COLO668 (cell line): ENCODE measurements at regions not wholly inside any gene's neighbourhood (a gene's known extent, or its start where the extent isn't known, plus 50 kb on each side); places are given as distances from the start of the nearest gene placed in this dataset.
"Not testable (repeated sequence)": the region's sequence is repeated elsewhere in the genome, so short reads cannot be mapped to it uniquely, and the experiment has no call there.

ENCODE experiments used
- DNase-seq: peaks from one replicate; lab custom pipeline; 2025; ENCODE audit not compliant: unreplicated experiment; lab: John Stamatoyannopoulos, UW

GRCh38 chr5:67889870-67890269, 325.7 kb upstream of the PIK3R1 start:
- not testable (repeated sequence) for DNase-seq

- no peak for DNase-seq
Measured at GRCh38 chr5:67887748-67888161, 327.8 kb upstream of the PIK3R1 start.

GRCh38 chr5:67886761-67887160, 328.8 kb upstream of the PIK3R1 start:
- no peak for DNase-seq

- no peak for DNase-seq
Measured at GRCh38 chr5:67880876-67881275, 334.7 kb upstream of the PIK3R1 start.

GRCh38 chr5:67880511-67880805, 335.1 kb upstream of the PIK3R1 start:
- no peak for DNase-seq

GRCh38 chr5:67879620-67880510, 335.7 kb upstream of the PIK3R1 start:
- DNase-seq: no peak

DNA sequence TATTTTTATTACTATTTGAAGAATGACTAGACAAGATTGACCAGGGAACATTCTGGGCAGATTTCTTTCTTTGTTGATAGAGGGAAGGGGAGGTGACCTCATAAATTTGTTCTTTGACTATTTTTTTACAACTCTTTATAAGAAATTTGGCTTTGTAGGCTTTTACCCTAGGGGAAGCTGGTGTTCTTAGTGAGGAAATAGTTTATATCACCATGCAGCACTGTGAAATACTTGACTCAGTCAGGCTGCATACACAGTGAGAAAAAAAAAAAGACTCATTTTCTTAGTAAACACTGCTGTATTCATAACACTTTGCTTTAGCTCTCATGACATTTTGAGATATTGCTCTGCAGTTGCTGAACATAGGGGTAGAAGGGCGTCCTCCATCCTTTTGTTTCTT, 336.6 kb upstream of the PIK3R1 start:
- DNase-seq: no peak

DNA sequence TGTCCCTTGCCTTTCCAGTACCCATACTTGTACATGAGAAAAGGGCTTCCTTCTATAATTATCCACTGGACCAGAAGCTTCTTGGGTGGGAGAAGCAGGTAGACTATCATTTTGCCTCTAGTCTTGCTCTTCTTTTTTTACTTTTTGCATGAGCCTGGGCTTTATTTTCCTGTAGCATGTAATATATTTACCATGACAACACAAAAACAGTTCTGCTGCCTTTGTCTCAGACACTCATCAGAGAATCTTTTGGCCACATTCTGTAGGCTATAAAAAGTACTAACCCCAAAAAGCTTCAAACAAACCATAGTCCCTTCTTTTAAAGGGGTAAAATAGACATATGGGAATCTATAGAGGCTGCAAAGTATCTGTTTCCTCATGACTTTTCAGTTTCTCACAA, 339.2 kb upstream of the PIK3R1 start:
- no peak for DNase-seq

DNA sequence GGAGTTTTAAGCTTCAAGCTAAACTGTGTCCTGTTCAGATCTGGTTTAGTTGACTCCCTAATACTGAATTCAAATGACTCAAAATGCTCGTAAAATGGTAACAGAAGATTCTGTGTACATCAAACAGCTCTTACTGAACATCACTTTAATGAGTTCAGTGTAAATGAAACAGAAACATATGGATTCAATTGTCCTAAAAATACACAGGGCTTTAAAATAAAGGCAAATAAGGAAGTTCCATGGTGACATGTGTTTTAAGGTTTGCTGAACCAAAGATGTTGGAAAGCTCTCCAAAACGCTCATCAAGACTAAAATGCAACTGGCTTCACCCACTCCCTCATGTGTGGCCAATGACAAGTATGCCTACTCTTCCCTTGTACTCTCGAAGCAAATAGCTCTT, 340.0 kb upstream of the PIK3R1 start:
- DNase-seq: no peak

GRCh38 chr5:67873935-67874334, 341.6 kb upstream of the PIK3R1 start:
- DNase-seq: no peak

DNA sequence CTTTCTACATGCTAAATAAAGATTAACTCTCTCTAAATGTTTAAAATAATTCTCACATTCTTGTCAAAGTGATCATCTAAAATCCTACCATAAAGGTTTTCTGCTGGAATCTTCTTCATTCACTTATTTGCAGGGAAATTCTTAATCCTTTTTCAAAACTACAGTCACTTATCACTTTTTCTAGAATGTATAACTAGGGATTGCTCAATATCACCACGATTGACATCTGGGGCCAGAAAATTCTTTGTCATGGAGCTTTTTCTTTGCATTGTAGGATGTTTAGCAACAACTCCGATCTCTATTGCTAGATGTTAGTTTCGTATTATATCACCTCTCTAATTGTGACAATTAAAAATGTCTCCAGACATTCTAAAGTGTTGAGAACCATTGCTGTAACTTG, 344.9 kb upstream of the PIK3R1 start:
- no peak for DNase-seq

- DNase-seq: not testable (repeated sequence)
Measured at GRCh38 chr5:67864335-67864734, 351.2 kb upstream of the PIK3R1 start.

- DNase-seq: no peak
Measured at GRCh38 chr5:67858471-67859031, 357.0 kb upstream of the PIK3R1 start.

DNA sequence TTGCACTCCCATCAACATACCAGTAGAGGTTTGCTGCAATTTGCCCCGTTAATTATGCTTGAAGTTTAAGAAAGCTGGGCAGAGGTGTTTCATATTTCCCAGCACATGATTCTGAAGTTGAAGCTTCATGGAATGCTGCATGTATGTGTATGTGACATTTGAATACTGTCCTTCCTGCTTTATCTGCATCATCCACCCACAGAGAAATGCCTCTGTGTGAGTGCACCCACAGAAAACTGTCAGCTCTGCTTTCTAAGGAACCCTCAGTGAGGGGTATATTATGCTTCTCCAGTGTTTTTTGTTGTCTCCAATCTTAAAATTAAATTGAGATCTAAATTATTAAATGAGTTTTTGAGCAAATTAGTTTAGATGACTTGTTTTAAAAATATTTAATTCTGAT, 358.1 kb upstream of the PIK3R1 start:
- no peak for DNase-seq

DNA sequence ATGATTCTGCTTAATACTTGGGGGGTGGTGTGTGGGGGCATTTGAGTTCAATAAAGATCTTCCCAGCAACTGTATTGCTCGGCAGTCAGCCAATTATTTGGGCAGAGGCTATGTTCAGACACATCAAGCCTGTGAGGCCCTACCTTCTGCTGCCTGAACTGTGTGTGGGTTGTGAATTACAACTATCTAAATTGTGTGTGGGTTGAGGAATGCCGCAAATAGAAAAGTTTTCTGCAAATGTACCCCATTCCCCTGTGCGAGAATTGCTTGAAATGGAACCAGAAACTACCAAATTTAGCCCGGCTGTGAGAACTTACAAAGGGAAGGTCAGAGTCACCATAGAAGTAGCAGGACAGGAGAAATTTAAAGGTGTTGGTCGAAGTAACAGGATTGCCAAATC, 360.0 kb upstream of the PIK3R1 start:
- DNase-seq: no peak

DNA sequence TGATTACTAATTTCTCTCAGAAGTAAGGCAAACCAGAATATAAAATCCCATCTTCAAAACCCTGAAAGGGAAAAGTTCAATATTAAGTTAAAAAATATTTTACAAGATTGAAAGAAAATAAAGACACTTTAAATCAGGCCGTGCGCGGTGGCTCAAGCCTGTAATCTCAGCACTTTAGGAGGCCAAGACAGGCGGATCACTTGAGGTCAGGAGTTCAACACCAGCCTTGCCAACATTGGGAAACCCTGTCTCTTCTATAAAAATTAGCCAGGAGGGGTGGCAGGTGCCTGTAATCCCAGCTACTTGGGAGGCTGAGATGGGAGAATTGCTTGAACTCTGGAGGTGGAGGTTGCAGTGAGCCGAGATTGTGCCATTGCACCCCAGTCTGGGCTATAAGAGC, 364.6 kb upstream of the PIK3R1 start:
- DNase-seq: not testable (repeated sequence)

- no peak for DNase-seq
Measured at GRCh38 chr5:67844924-67845323, 370.6 kb upstream of the PIK3R1 start.

DNA sequence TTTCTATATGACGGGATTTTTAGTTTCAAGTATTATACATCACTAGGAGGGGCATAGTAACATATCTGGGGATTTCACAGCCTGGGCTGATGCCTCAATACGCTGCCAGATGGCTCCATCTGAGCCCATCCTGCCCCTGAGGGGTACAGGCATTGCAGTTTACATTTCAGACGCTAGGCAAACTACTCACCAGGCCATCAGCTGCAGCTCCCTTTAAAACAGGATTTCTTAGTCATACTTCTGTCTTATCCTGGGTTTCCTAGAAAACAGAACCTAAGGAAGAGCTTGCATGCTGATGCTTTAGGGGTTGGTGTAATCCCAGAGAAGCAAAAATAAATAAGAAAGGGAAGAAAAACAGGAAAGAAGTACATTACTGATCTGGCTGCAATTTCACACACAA, 372.8 kb upstream of the PIK3R1 start:
- DNase-seq: no peak

DNA sequence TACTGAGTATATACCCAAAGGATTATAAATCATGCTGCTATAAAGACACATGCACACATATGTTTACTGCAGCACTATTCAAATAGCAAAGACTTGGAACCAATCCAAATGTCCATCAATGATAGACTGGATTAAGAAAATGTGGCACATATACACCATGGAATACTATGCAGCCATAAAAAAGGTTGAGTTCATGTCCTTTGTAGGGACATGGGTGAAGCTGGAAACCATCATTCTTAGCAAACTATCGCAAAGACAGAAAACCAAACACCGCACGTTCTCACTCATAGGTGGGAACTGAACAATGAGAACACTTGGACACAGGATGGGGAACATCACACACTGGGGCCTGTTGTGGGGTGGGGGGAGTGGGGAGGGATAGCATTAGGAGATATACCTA, 378.3 kb upstream of the PIK3R1 start:
- not testable (repeated sequence) for DNase-seq

DNA sequence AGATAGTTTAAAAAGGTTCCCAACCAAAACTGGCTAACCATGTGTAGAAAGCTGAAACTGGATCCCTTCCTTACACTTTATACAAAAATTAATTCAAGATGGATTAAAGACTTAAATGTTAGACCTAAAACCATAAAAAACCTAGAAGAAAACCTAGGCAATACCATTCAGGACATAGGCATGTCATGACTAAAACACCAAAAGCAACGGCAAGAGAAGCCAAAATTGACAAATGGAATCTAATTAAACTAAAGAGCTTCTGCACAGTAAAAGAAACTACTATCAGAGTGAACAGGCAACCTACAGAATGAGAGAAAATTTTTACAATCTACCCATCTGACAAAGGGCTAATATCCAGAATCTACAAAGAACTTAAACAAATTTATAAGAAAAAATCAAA, 379.1 kb upstream of the PIK3R1 start:
- not testable (repeated sequence) for DNase-seq

- no peak for DNase-seq
Measured at GRCh38 chr5:67831048-67831447, 384.5 kb upstream of the PIK3R1 start.

DNA sequence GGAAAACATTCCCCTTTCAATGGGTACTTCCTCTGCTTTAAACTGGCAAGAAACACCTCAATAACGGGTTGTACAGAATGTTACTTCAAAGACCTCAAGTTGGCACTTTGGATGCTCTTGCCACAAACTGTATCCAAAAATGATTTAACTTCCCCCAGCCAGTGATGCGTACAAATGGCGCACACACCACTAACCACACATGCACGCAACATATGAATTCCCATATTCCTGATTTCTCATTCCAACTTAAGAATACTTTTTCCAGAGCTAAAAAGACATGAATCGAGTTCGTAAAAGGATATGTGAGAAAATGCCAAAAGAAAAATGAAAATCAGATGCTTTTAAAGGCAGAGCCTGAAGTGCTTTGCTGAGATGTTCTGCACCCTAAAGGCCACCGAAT, 388.0 kb upstream of the PIK3R1 start:
- no peak for DNase-seq

- no peak for DNase-seq
Measured at GRCh38 chr5:67824852-67825251, 390.7 kb upstream of the PIK3R1 start.
